SU-DHL-6 (cell line): ENCODE measurements at regions not wholly inside any gene's neighbourhood (a gene's known extent, or its start where the extent isn't known, plus 50 kb on each side); places are given as distances from the start of the nearest gene placed in this dataset.

Source experiments
- H2AFZ ChIP-seq: fragments of 200-600 bp; sonication (generic); 2 replicates; pipeline ENCODE4 v1.6.1; 2014; ENCODE audit warnings: low read depth, mild to moderate bottlenecking, moderate library complexity, mixed read lengths, antibody characterized with exemption, low read length; ENCODE audit not compliant: severe bottlenecking
- H3F3A ChIP-seq: fragments of 200-600 bp; shearing (Covaris generic); 2 replicates; pipeline ENCODE4 v1.6.0; 2016; ENCODE audit warnings: antibody characterized with exemption, mild to moderate bottlenecking; ENCODE audit not compliant: insufficient read depth
- H3K27ac ChIP-seq: fragments of 200-600 bp; sonication (generic); 2 replicates; pipeline ENCODE4 v1.5.1; 2016; ENCODE audit warnings: low read depth, mild to moderate bottlenecking, low read length, moderate library complexity, mixed read lengths
- H3K27me3 ChIP-seq: fragments of 200-600 bp; sonication (generic), shearing (Covaris generic); 2 replicates; pipeline ENCODE4 v1.6.0; 2014; ENCODE audit warnings: mild to moderate bottlenecking, low read length
- H3K36me3 ChIP-seq: fragments of 200-600 bp; sonication (generic); 2 replicates; pipeline ENCODE4 v1.6.1; 2014; ENCODE audit warnings: mild to moderate bottlenecking, low read length, mixed read lengths
- H3K4me2 ChIP-seq: fragments of 300-600, 200-600 bp; shearing (Covaris generic), sonication (generic); 2 replicates; pipeline ENCODE4 v1.6.0; 2014; ENCODE audit warnings: low read length, low read depth, mild to moderate bottlenecking; ENCODE audit not compliant: poor library complexity, severe bottlenecking
- H3K4me3 ChIP-seq: fragments of 200-600 bp; sonication (generic); 2 replicates; pipeline ENCODE4 v1.5.1; 2014; ENCODE audit warnings: antibody characterized with exemption, low read length, mild to moderate bottlenecking, mixed read lengths; ENCODE audit not compliant: insufficient read depth, poor library complexity, severe bottlenecking
- H3K79me2 ChIP-seq: fragments of 200-600 bp; sonication (generic); 2 replicates; pipeline ENCODE4 v1.6.1; 2014; ENCODE audit warnings: mild to moderate bottlenecking, low read length, moderate library complexity; ENCODE audit not compliant: insufficient read depth
- H3K9ac ChIP-seq: fragments of 200-600 bp; sonication (generic); 2 replicates; pipeline ENCODE4 v1.7.0; 2014; ENCODE audit warnings: mild to moderate bottlenecking, low read length
- H3K9me2 ChIP-seq: fragments of 200-600 bp; sonication (generic); replicated peaks from 2 replicates; pipeline ENCODE4 v1.6.1; 2014; ENCODE audit warnings: low read length; ENCODE audit not compliant: insufficient read depth
- H3K9me3 ChIP-seq: fragments of 200-600 bp; sonication (generic); 2 replicates; pipeline ENCODE4 v1.6.1; 2014; ENCODE audit warnings: low read length, mixed read lengths; ENCODE audit not compliant: insufficient read depth
- H4K20me1 ChIP-seq: fragments of 200-600 bp; sonication (generic); 2 replicates; pipeline ENCODE4 v1.6.1; 2014; ENCODE audit warnings: low read depth, mild to moderate bottlenecking, antibody characterized with exemption, low read length, moderate library complexity, mixed read lengths
- EZH2phosphoT487 ChIP-seq: fragments of 200-600 bp; sonication (generic), shearing (Covaris generic); conservative IDR thresholded peaks from 2 replicates; pipeline ENCODE4 v1.6.1; 2018; ENCODE audit warnings: mild to moderate bottlenecking, antibody characterized with exemption, low read length, moderate library complexity, mixed read lengths
- TF ChIP-seq, protein P1 (sequence below): fragments of 200-600 bp; sonication (generic); IDR thresholded peaks from one replicate; pipeline ENCODE4 v1.5.1; 2017; ENCODE audit warnings: antibody characterized with exemption, mild to moderate bottlenecking, low read length, moderate library complexity; ENCODE audit not compliant: insufficient read depth, poor library complexity, severe bottlenecking

- H3K27me3 ChIP-seq: no peaks in the 10 kb centered on the region
- no peaks in the 10 kb centered on the region for H3K36me3 ChIP-seq
- H3K79me2 ChIP-seq: no peaks in the 10 kb centered on the region
- no peaks in the 10 kb centered on the region for H3F3A ChIP-seq
- no peak overlapping the region for H3K27ac ChIP-seq
- no peak overlapping the region for H3K4me3 ChIP-seq
- TF ChIP-seq, protein P1, sequence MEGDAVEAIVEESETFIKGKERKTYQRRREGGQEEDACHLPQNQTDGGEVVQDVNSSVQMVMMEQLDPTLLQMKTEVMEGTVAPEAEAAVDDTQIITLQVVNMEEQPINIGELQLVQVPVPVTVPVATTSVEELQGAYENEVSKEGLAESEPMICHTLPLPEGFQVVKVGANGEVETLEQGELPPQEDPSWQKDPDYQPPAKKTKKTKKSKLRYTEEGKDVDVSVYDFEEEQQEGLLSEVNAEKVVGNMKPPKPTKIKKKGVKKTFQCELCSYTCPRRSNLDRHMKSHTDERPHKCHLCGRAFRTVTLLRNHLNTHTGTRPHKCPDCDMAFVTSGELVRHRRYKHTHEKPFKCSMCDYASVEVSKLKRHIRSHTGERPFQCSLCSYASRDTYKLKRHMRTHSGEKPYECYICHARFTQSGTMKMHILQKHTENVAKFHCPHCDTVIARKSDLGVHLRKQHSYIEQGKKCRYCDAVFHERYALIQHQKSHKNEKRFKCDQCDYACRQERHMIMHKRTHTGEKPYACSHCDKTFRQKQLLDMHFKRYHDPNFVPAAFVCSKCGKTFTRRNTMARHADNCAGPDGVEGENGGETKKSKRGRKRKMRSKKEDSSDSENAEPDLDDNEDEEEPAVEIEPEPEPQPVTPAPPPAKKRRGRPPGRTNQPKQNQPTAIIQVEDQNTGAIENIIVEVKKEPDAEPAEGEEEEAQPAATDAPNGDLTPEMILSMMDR: no peak
- TF ChIP-seq EZH2phosphoT487: no peak
- no peaks in the 10 kb centered on the region for H4K20me1 ChIP-seq
- H3K9me2 ChIP-seq: no peaks in the 10 kb centered on the region
- no peak overlapping the region for H3K9ac ChIP-seq
- no peak overlapping the region for H2AFZ ChIP-seq
- no peak overlapping the region for H3K4me2 ChIP-seq
- H3K9me3 ChIP-seq: peaks cover 9% of the 10 kb centered on the region; the same call in 1 of the 2 replicates
These were observed 182.1 kb downstream of the PCDH17 start for GRCh38 chr13:57813651-57814050.

GRCh38 chr13:57815600-57815999 lies 184.1 kb downstream of the PCDH17 start:
- no peak overlapping the region for H3K4me3 ChIP-seq
- no peak overlapping the region for H3K27ac ChIP-seq
- no peaks in the 10 kb centered on the region for H4K20me1 ChIP-seq
- H3K9me3 ChIP-seq: peaks cover 8% of the 10 kb centered on the region; the same call in 1 of the 2 replicates
- H3F3A ChIP-seq: no peaks in the 10 kb centered on the region
- no peaks in the 10 kb centered on the region for H3K36me3 ChIP-seq
- no peak overlapping the region for H3K4me2 ChIP-seq
- no peak for TF ChIP-seq EZH2phosphoT487
- TF ChIP-seq, protein P1: no peak
- no peaks in the 10 kb centered on the region for H3K79me2 ChIP-seq
- no peak overlapping the region for H2AFZ ChIP-seq
- no peaks in the 10 kb centered on the region for H3K9me2 ChIP-seq
- no peak overlapping the region for H3K9ac ChIP-seq
- H3K27me3 ChIP-seq: no peaks in the 10 kb centered on the region

DNA sequence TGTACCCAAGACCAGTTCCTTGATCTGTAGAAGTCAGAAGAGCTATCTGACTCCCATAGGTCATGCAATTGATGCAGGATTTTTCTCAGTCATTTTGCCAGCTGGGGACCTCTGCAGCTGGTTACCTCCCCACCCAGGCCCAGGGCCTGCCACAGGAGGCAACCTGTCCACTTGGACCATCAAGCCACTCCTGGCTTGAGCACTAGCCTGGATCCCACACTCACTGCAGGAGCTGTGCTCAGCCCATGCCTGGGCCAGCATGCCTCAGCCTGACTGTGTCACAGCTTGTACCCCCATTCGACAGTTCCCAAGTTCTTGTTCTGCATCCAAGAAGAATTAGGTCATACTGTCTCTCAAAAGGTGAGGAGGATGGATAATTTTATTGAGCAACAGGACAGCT lies 189.4 kb downstream of the PCDH17 start:
- Histone ChIP-seq H3K9me2 (no peaks in the 10 kb centered on the region), H3K4me2 (no peak overlapping the region), H2AFZ (no peak overlapping the region), H3K9ac (no peak overlapping the region), H3K4me3 (no peak overlapping the region), H3K27me3 (no peaks in the 10 kb centered on the region), H4K20me1 (no peaks in the 10 kb centered on the region), H3K9me3 (peaks cover 15% of the 10 kb centered on the region; the same call in 1 of the 2 replicates), H3K27ac (no peak overlapping the region), H3F3A (no peaks in the 10 kb centered on the region), H3K79me2 (no peaks in the 10 kb centered on the region), H3K36me3 (no peaks in the 10 kb centered on the region)
- TF ChIP-seq, protein P1: no peak
- TF ChIP-seq EZH2phosphoT487: no peak

- H3K36me3 ChIP-seq: no peaks in the 10 kb centered on the region
- H3K27me3 ChIP-seq: no peaks in the 10 kb centered on the region
- H3K9ac ChIP-seq: no peak overlapping the region
- peaks cover 15% of the 10 kb centered on the region; the same call in 1 of the 2 replicates for H3K9me3 ChIP-seq
- no peaks in the 10 kb centered on the region for H3K79me2 ChIP-seq
- H3K4me2 ChIP-seq: no peak overlapping the region
- no peak overlapping the region for H3K27ac ChIP-seq
- TF ChIP-seq EZH2phosphoT487: no peak
- TF ChIP-seq, protein P1: no peak
- H3F3A ChIP-seq: no peaks in the 10 kb centered on the region
- no peak overlapping the region for H2AFZ ChIP-seq
- H3K4me3 ChIP-seq: no peak overlapping the region
- no peaks in the 10 kb centered on the region for H3K9me2 ChIP-seq
- no peaks in the 10 kb centered on the region for H4K20me1 ChIP-seq
These were observed 192.2 kb downstream of the PCDH17 start for GRCh38 chr13:57823704-57824103.
